Urothelium cell line (cell line): ENCODE measurements at regions not wholly inside any gene's neighbourhood (a gene's known extent, or its start where the extent isn't known, plus 50 kb on each side); places are given as distances from the start of the nearest gene placed in this dataset.
A peak's percentile ranks its signal among the peaks of the same experiment; 100 is the strongest.

Experiments
- DNase-seq: peaks from one replicate; pipeline ENCODE4 v3.0.0; 2011; ENCODE audit warnings: low spot score, mixed read lengths
- FAIRE-seq: peaks from 2 replicates; lab custom pipeline; 2011; peaks lifted over from hg19 to GRCh38; lab: Jason Lieb, UNC

- no peak for DNase-seq
- FAIRE-seq, result peak; percentile 5
Observed at GRCh38 chr4:38610966-38611431, 53.0 kb upstream of the KLF3 start.

- no peak for DNase-seq
Observed at GRCh38 chr4:38611676-38612075, 52.3 kb upstream of the KLF3 start.

GRCh38 chr4:38612646-38613414 is 51.2 kb upstream of the KLF3 start:
- FAIRE-seq, result no peak
- DNase-seq, result no peak

More at GRCh38 chr4:38611676-38612075, 52.3 kb upstream of the KLF3 start:
- no peak for FAIRE-seq
